SK-N-SH (cell line): ENCODE measurements at regions not wholly inside any gene's neighbourhood (a gene's known extent, or its start where the extent isn't known, plus 50 kb on each side); places are given as distances from the start of the nearest gene placed in this dataset.

Source experiments
- CTCF ChIA-PET: fragments of 300-600, 350-600 bp; formaldehyde crosslinking; extraction: SDS; loops from one replicate; lab custom pipeline; 2021; lab: Yijun Ruan, JAX
- POLR2A ChIA-PET: fragments of 350-600 bp; sonication (Branson Sonifier 250); formaldehyde crosslinking; extraction: SDS; loops from one replicate; lab custom pipeline; 2020; ENCODE audit warnings: antibody characterized with exemption, inconsistent platforms; lab: Yijun Ruan, JAX
- DNase-seq: peaks from one replicate; pipeline ENCODE4 v3.0.0; 2012
- H2AFZ ChIP-seq: fragments of 200-600 bp; sonication (generic); 2 replicates; pipeline ENCODE4 v1.8.1; 2016; ENCODE audit warnings: antibody characterized with exemption, mild to moderate bottlenecking, low read depth
- H3F3A ChIP-seq: fragments of 200-600 bp; sonication (generic); replicated peaks from 2 replicates; pipeline ENCODE3; 2016; ENCODE audit warnings: antibody characterized with exemption, mild to moderate bottlenecking; ENCODE audit not compliant: insufficient read depth
- H3K27ac ChIP-seq, 2 experiments: fragments of 200-500 bp in 1 of 2; fragments of 200-600 bp in 1 of 2; sonication (Bioruptor generic) in 1 of 2; sonication (generic), shearing (Covaris generic) in 1 of 2; 2 replicates each; pipeline versions ENCODE4 v1.5.1 to v1.6.1; 2014 to 2016; ENCODE audit warnings: low read depth in 2 of 2, inconsistent platforms in 1 of 2, low read length in 1 of 2, mild to moderate bottlenecking in 1 of 2, mixed read lengths in 1 of 2
- H3K27me3 ChIP-seq: fragments of 200-600 bp; sonication (generic), shearing (Covaris generic); 2 replicates; pipeline ENCODE4 v1.6.1; 2016; ENCODE audit warnings: mixed run types; ENCODE audit not compliant: insufficient read depth
- H3K36me3 ChIP-seq, 2 experiments: fragments of 200-500 bp in 1 of 2; fragments of 200-600 bp in 1 of 2; sonication (Bioruptor generic) in 1 of 2; sonication (generic) in 1 of 2; replicated peaks in 1 of 2; 2 replicates each; pipeline versions ENCODE3 to v1.5.1; 2014 to 2016; ENCODE audit warnings: low read length in 1 of 2, mild to moderate bottlenecking in 1 of 2; ENCODE audit not compliant: insufficient read depth in 2 of 2, control insufficient read depth in 1 of 2
- H3K4me1 ChIP-seq, 2 experiments: fragments of 200-500 bp in 1 of 2; fragments of 200-600 bp in 1 of 2; sonication (Bioruptor generic) in 1 of 2; sonication (generic), shearing (Covaris generic) in 1 of 2; 2 replicates each; pipeline versions ENCODE4 v1.5.1 to v1.6.1; 2014 to 2016; ENCODE audit warnings: low read depth in 1 of 2, low read length in 1 of 2, mixed run types in 1 of 2; ENCODE audit not compliant: insufficient read depth in 2 of 2, control insufficient read depth in 1 of 2
- H3K4me2 ChIP-seq: fragments of 200-600 bp; sonication (generic), shearing (Covaris generic); 2 replicates; pipeline ENCODE4 v1.6.1; 2017; ENCODE audit warnings: mixed run types
- H3K4me3 ChIP-seq, 2 experiments: fragments of 200-500 bp in 1 of 2; fragments of 200-600 bp in 1 of 2; sonication (Bioruptor generic) in 1 of 2; sonication (generic), shearing (Covaris generic) in 1 of 2; 2 replicates each; pipeline versions ENCODE4 v1.5.1 to v1.8.1; 2014 to 2016; ENCODE audit warnings: low read depth in 2 of 2, inconsistent platforms in 1 of 2, low read length in 1 of 2, mild to moderate bottlenecking in 1 of 2, mixed read lengths in 1 of 2, moderate library complexity in 1 of 2
- H3K79me2 ChIP-seq: fragments of 200-600 bp; sonication (generic); 2 replicates; pipeline ENCODE4 v1.8.1; 2017; ENCODE audit warnings: mild to moderate bottlenecking; ENCODE audit not compliant: insufficient read depth
- H3K9ac ChIP-seq: fragments of 200-600 bp; sonication (generic); 2 replicates; pipeline ENCODE4 v1.6.1; 2017; ENCODE audit warnings: mixed run types
- H3K9me2 ChIP-seq: fragments of 200-600 bp; sonication (generic); 2 replicates; pipeline ENCODE4 v1.6.1; 2017; ENCODE audit warnings: mixed run types
- H3K9me3 ChIP-seq: fragments of 200-600 bp; sonication (generic); 2 replicates; pipeline ENCODE4 v1.6.1; 2017; ENCODE audit warnings: mixed run types, mild to moderate bottlenecking, moderate library complexity
- H4K20me1 ChIP-seq: fragments of 200-600 bp; sonication (generic); 2 replicates; pipeline ENCODE4 v1.6.1; 2017; ENCODE audit warnings: mild to moderate bottlenecking, mixed run types; ENCODE audit not compliant: insufficient read depth
- CHD2 ChIP-seq: fragments of 150-350 bp; IDR thresholded peaks from 2 replicates; pipeline ENCODE4 v1.6.1; 2018; ENCODE audit warnings: low read length; ENCODE audit not compliant: partially characterized antibody
- ELF1 ChIP-seq: IDR thresholded peaks from 2 replicates; pipeline ENCODE4 v1.4.0; 2012
- FOXM1 ChIP-seq: IDR thresholded peaks from 2 replicates; pipeline ENCODE4 v1.4.0; 2012; ENCODE audit warnings: low read depth, mild to moderate bottlenecking
- GABPA ChIP-seq: IDR thresholded peaks from 2 replicates; pipeline ENCODE4 v1.4.0; 2012; ENCODE audit warnings: low read depth, mild to moderate bottlenecking
- GATA2 ChIP-seq: sonication (generic); formaldehyde crosslinking; IDR thresholded peaks from 2 replicates; pipeline ENCODE4 v1.5.0; 2020; ENCODE audit warnings: mild to moderate bottlenecking, missing genetic modification reagents
- MEF2A ChIP-seq: IDR thresholded peaks from 2 replicates; pipeline ENCODE4 v1.4.0; 2012; ENCODE audit warnings: low read depth, borderline replicate concordance
- MXI1 ChIP-seq: IDR thresholded peaks from 2 replicates; pipeline ENCODE4 v1.6.1; 2012; ENCODE audit warnings: mild to moderate bottlenecking, low read depth, low read length, improper control_type of control experiment
- PBX3 ChIP-seq: IDR thresholded peaks from 2 replicates; pipeline ENCODE4; 2012
- RAD21 ChIP-seq: IDR thresholded peaks from 2 replicates; pipeline ENCODE4 v1.6.1; 2012; ENCODE audit warnings: mild to moderate bottlenecking, low read length
- SIN3A ChIP-seq: IDR thresholded peaks from 2 replicates; pipeline ENCODE4 v1.6.1; 2012; ENCODE audit warnings: low read depth, mild to moderate bottlenecking, low read length, moderate library complexity, borderline replicate concordance
- USF2 ChIP-seq: fragments of 150-350 bp; IDR thresholded peaks from 2 replicates; pipeline ENCODE4 v1.6.1; 2017; ENCODE audit warnings: antibody characterized with exemption, low read length, low read depth, borderline replicate concordance
- ZBTB33 ChIP-seq: IDR thresholded peaks from 2 replicates; pipeline ENCODE4 v1.4.0; 2012; ENCODE audit warnings: low read depth, borderline replicate concordance
- whole genome bisulfite sequencing: methylation state at CpG from one replicate; pipeline ENCODE4 v1.1.6; 2017; ENCODE audit warnings: low lambda C conversion rate; 5-methylcytosine and 5-hydroxymethylcytosine counted together

- no peak for TF ChIP-seq MXI1
- TF ChIP-seq ZBTB33: no peak
- no peak for TF ChIP-seq GATA2 (CRISPR knock-in tag)
- TF ChIP-seq CHD2: no peak
- no peak for TF ChIP-seq PBX3
- no peak for TF ChIP-seq RAD21
- TF ChIP-seq SIN3A: no peak
- TF ChIP-seq FOXM1: no peak
- Histone ChIP-seq H3K4me1 (no peaks in the 10 kb centered on the region), H3K79me2 (no peaks in the 10 kb centered on the region), H3K9ac (no peak overlapping the region), H3K4me2 (no peak overlapping the region), H3K36me3 (no peaks in the 10 kb centered on the region), H3K9me3 (no peaks in the 10 kb centered on the region), H2AFZ (no peak overlapping the region), H3F3A (no peaks in the 10 kb centered on the region), H4K20me1 (no peaks in the 10 kb centered on the region), H3K9me2 (no peaks in the 10 kb centered on the region), H3K27me3 (peaks cover 9% of the 10 kb centered on the region; the same call in 1 of the 2 replicates), H3K27ac (no peak overlapping the region), H3K4me3 (no peak overlapping the region)
- no peak for DNase-seq
- ChIA-PET CTCF (interaction anchor here (0.6 to 1.4 kb wide), 2 partner anchors 13 to 95 kb away, joined by 3 to 4 read pairs; no protein-coding TSS in a partner anchor), POLR2A (no interaction called here)
- 0% methylated on average over 1 of the region's 2 CpGs for WGBS
Measured at GRCh38 chr14:22026527-22026926, 352.9 kb upstream of the OR4E1 start.

- WGBS: no CpG with 5 or more reads among the region's 1 CpG
- CTCF ChIA-PET: interaction anchor here (1.2 to 1.4 kb wide), 2 partner anchors 14 to 48 kb away, joined by 3 to 4 read pairs; no protein-coding TSS in a partner anchor
- POLR2A ChIA-PET: no interaction called here
Measured at GRCh38 chr14:22025879-22026278, 352.3 kb upstream of the OR4E1 start.

More at GRCh38 chr14:22025879-22026278, 352.3 kb upstream of the OR4E1 start:
- Histone ChIP-seq H3K9ac (no peak overlapping the region), H3K9me2 (no peaks in the 10 kb centered on the region), H3F3A (no peaks in the 10 kb centered on the region), H3K79me2 (no peaks in the 10 kb centered on the region), H3K4me3 (no peak overlapping the region), H3K9me3 (no peaks in the 10 kb centered on the region), H2AFZ (no peak overlapping the region), H3K4me2 (no peak overlapping the region), H4K20me1 (no peaks in the 10 kb centered on the region), H3K27me3 (peaks cover 9% of the 10 kb centered on the region; the same call in 1 of the 2 replicates), H3K36me3 (no peaks in the 10 kb centered on the region)
- no peak for DNase-seq
- TF ChIP-seq ZBTB33: no peak
- TF ChIP-seq ELF1: no peak
- no peak for TF ChIP-seq GABPA
- no peak for TF ChIP-seq USF2
- TF ChIP-seq MEF2A: no peak
- TF ChIP-seq, all 33 proteins: peak for 0
- no peak overlapping the region for H3K27ac ChIP-seq
- no peaks in the 10 kb centered on the region for H3K4me1 ChIP-seq
